BLaER1 treated with 17β-estradiol and CSF1 and Interleukin-3, amounts not matched to agents 10 nM and 100 nM (cell line): ENCODE measurements at regions not wholly inside any gene's neighbourhood (a gene's known extent, or its start where the extent isn't known, plus 50 kb on each side); places are given as distances from the start of the nearest gene placed in this dataset.

ENCODE experiments used
- H3K27ac ChIP-seq, 11 experiments: shearing (Covaris generic); formaldehyde crosslinking; 2 replicates each; pipeline ENCODE4 v1.8.1; 2022
- H3K27me3 ChIP-seq, 11 experiments: shearing (Covaris generic); formaldehyde crosslinking; 2 replicates each; pipeline ENCODE4 v1.8.1; 2022
- H3K36me3 ChIP-seq, 11 experiments: shearing (Covaris generic); formaldehyde crosslinking; 2 replicates each; pipeline ENCODE4 v1.8.1; 2022
- H3K4me1 ChIP-seq, 10 experiments: shearing (Covaris generic); formaldehyde crosslinking; 2 replicates each; pipeline ENCODE4 v1.8.1; 2022
- H3K4me2 ChIP-seq, 11 experiments: shearing (Covaris generic); formaldehyde crosslinking; 2 replicates each; pipeline ENCODE4 v1.8.1; 2022
- H3K4me3 ChIP-seq, 10 experiments: shearing (Covaris generic); formaldehyde crosslinking; 2 replicates each; pipeline ENCODE4 v1.8.1; 2022
- H3K9ac ChIP-seq, 11 experiments: shearing (Covaris generic); formaldehyde crosslinking; 2 replicates each; pipeline ENCODE4 v1.8.1; 2022
- H3K9me3 ChIP-seq, 11 experiments: shearing (Covaris generic); formaldehyde crosslinking; replicated peaks in 1 of 11; 2 replicates each; pipeline ENCODE4 v1.8.1; 2022
- H4K20me1 ChIP-seq, 11 experiments: shearing (Covaris generic); formaldehyde crosslinking; 2 replicates each; pipeline ENCODE4 v1.8.1; 2022
- Cebpa-rat ChIP-seq, 11 experiments: shearing (Covaris generic); IDR thresholded peaks; 2 replicates each; pipeline ENCODE4 v1.8.1; 2022

GRCh38 chr15:69544365-69545113, 91.9 kb downstream of the RPLP1 start:
- peaks cover 0 to 15% (median 0%) of the 10 kb centered on the region in 11 experiments; a peak in 6 of 22 replicates for H3K27me3 ChIP-seq
- H3K4me2 ChIP-seq = no peak overlapping the region

DNA sequence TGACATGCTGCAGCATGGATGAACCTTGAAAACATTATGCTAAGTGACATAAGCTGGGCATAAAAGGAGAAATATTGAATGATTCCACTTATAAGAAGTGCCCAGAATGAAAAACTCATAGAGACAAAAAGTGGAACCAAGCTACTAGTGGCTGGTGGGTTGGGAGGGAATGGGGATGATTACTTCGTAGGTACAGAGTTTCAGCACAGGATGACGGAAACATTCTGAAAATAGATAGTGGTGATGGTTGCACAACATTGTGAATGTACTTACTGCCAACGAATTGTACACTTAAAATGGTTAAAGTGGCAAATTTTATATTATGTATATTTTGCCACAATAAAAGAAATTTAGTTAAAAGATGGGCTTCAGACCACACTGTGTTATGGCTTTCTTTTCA, 93.6 kb downstream of the RPLP1 start:
- Histone ChIP-seq H3K36me3 (no peaks in the 10 kb centered on the region), H3K4me1 (peaks cover 0 to 30% (median 21%) of the 10 kb centered on the region in 10 experiments; a peak in 15 of 20 replicates), H4K20me1 (no peaks in the 10 kb centered on the region), H3K4me2 (peak overlapping the region in 2 of 11 experiments; percentile 8 to 17; a peak in 1 of 22 replicates), H3K9me3 (peaks cover under 1 to 7% (median 4%) of the 10 kb centered on the region in 11 experiments; a peak in 18 of 22 replicates), H3K4me3 (no peak overlapping the region), H3K27ac (no peak overlapping the region), H3K9ac (no peak overlapping the region), H3K27me3 (peaks cover 0 to 15% (median 0%) of the 10 kb centered on the region in 11 experiments; a peak in 6 of 22 replicates)
- TF ChIP-seq Cebpa-rat (IDR thresholded peaks at IDR 0.05) = no peak

More at GRCh38 chr15:69544365-69545113, 91.9 kb downstream of the RPLP1 start:
- no peak overlapping the region for H3K9ac ChIP-seq
- no peaks in the 10 kb centered on the region; a peak in 1 of 22 replicates for H3K9me3 ChIP-seq
- no peak overlapping the region for H3K27ac ChIP-seq
- H4K20me1 ChIP-seq = no peaks in the 10 kb centered on the region
- H3K4me1 ChIP-seq = peaks cover 0 to 21% (median 18%) of the 10 kb centered on the region in 10 experiments; a peak in 15 of 20 replicates
- H3K4me3 ChIP-seq = no peak overlapping the region
- H3K36me3 ChIP-seq = no peaks in the 10 kb centered on the region
- no peak for TF ChIP-seq Cebpa-rat (IDR thresholded peaks at IDR 0.05)

- Histone ChIP-seq H3K4me1 (peaks cover 0 to 30% (median 21%) of the 10 kb centered on the region in 10 experiments; a peak in 15 of 20 replicates), H4K20me1 (no peaks in the 10 kb centered on the region), H3K4me2 (peak overlapping the region in 9 of 11 experiments; percentile 1 to 83 (median 73); a peak in 17 of 22 replicates), H3K27me3 (peaks cover 0 to 15% (median 0%) of the 10 kb centered on the region in 11 experiments; a peak in 6 of 22 replicates), H3K36me3 (no peaks in the 10 kb centered on the region), H3K9me3 (peaks cover 17 to 26% (median 21%) of the 10 kb centered on the region in 11 experiments), H3K4me3 (no peak overlapping the region), H3K27ac (no peak overlapping the region), H3K9ac (no peak overlapping the region)
- no peak for TF ChIP-seq Cebpa-rat (IDR thresholded peaks at IDR 0.05)
Measured at GRCh38 chr15:69548395-69549180, 96.0 kb downstream of the RPLP1 start.

DNA sequence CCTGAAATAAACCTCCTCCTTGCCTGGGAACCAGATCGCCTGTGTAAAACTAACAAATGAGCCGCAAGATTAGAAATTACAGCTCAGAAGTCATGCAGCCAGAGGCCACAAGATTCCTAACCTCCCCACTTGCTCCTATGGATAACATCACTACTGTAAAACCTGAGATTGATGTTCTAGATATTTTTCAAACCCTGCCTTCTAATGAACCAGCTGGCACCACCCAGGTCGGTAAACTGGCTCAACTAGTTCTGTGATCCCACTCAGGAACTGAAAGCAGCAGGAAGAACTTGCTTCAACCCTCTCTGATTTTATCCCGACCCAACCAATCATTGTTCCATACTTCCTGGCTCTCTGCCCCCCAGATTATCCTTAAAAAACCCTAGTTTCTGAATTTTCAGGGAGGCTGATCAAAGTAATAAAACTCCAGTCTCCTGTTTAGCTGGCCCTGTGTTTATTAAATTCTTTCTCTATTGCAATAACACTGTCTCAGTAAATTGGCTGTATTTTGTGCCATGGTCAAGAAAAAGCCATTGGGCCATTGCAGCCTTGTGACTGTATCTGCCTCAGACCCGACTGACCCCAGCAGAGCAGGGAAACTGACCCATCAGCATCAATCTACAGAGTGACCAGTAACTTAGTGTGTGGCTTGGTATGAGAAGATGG, 98.9 kb downstream of the RPLP1 start:
- Histone ChIP-seq H3K27ac (no peak overlapping the region), H3K9me3 (peaks cover 17 to 26% (median 21%) of the 10 kb centered on the region in 11 experiments), H3K36me3 (no peaks in the 10 kb centered on the region), H3K9ac (no peak overlapping the region), H3K4me1 (peaks cover 0 to 30% (median 21%) of the 10 kb centered on the region in 10 experiments; a peak in 15 of 20 replicates), H3K4me2 (no peak overlapping the region), H3K27me3 (peaks cover 0 to 15% (median 0%) of the 10 kb centered on the region in 11 experiments; a peak in 6 of 22 replicates), H4K20me1 (no peaks in the 10 kb centered on the region), H3K4me3 (no peak overlapping the region)
- no peak for TF ChIP-seq Cebpa-rat (IDR thresholded peaks at IDR 0.05)

GRCh38 chr15:69552057-69552815, 99.6 kb downstream of the RPLP1 start:
- no peaks in the 10 kb centered on the region for H3K36me3 ChIP-seq
- peaks cover 17 to 26% (median 21%) of the 10 kb centered on the region in 11 experiments for H3K9me3 ChIP-seq
- no peaks in the 10 kb centered on the region for H4K20me1 ChIP-seq
- peaks cover 0 to 15% (median 0%) of the 10 kb centered on the region in 11 experiments; a peak in 6 of 22 replicates for H3K27me3 ChIP-seq
- H3K4me3 ChIP-seq = no peak overlapping the region
- H3K4me2 ChIP-seq = no peak overlapping the region
- H3K4me1 ChIP-seq = peaks cover 0 to 30% (median 21%) of the 10 kb centered on the region in 10 experiments; a peak in 15 of 20 replicates
- H3K9ac ChIP-seq = no peak overlapping the region
- TF ChIP-seq Cebpa-rat (IDR thresholded peaks at IDR 0.05) = no peak
- H3K27ac ChIP-seq = no peak overlapping the region

DNA sequence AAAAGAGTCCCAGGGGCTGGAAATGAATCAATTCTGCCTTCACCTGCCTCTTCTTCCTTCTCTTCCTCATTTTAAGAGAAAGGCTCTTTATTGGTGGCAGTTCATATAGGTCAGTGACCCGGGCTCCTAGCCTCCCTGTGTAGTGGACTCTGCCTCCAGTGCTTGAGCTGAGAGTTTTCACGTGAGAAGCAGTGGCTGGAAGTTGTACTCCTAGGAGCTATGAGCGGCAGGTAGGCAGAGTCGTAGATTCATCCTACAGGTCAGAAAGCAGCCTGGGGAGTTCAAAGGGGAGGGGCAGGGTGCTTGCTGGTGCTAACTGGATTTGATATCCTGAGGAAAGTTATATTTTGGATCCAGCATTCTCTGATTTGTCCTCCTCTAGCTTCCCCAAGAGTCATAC, 101.1 kb downstream of the RPLP1 start:
- Histone ChIP-seq H3K27ac (no peak overlapping the region), H3K36me3 (no peaks in the 10 kb centered on the region), H3K9ac (no peak overlapping the region), H4K20me1 (no peaks in the 10 kb centered on the region), H3K4me1 (peaks cover 0 to 27% (median 14%) of the 10 kb centered on the region in 10 experiments; a peak in 14 of 20 replicates), H3K27me3 (peaks cover 0 to 6% (median 0%) of the 10 kb centered on the region in 11 experiments; a peak in 6 of 22 replicates), H3K4me2 (no peak overlapping the region), H3K4me3 (no peak overlapping the region), H3K9me3 (peaks cover 17 to 26% (median 21%) of the 10 kb centered on the region in 11 experiments)
- TF ChIP-seq Cebpa-rat (IDR thresholded peaks at IDR 0.05) = no peak

DNA sequence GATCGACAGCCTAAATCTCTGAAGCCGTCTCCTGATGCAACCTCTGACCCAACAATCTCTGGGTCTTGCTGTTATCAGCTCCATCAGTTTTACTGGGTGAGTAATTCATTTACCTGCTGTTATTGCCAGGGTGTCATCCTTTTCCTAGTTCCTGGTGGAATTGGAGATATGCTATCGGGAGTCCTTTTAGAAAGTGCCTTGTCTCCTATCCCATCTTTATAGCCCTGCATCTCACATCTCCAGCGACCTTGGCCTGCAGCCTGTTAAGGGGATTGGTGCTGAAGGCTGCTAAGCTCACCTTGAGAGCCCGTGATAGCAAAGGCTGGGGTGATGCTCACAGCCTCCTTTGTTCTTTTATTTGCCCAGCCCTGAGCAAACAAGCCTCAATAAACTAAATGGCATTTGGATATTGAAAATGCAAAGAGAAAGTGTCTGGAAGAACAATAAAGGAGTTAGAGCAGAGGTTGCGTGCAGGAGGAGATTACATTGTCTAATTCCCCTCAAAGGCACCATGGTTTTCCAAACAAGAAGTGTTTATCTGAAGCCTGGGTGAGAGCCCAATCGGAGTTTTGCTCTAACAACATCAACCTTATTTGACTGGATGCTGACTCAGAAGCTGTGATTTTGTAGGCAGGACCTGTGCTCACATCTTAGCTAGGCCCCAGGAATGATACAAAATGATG, 101.8 kb downstream of the RPLP1 start:
- Histone ChIP-seq H3K4me2 (no peak overlapping the region), H3K27ac (no peak overlapping the region)

More for the DNA sequence above, 101.8 kb downstream of the RPLP1 start:
- no peaks in the 10 kb centered on the region for H3K36me3 ChIP-seq
- TF ChIP-seq Cebpa-rat (IDR thresholded peaks at IDR 0.05) = no peak
- no peak overlapping the region for H3K4me3 ChIP-seq
- H3K9ac ChIP-seq = no peak overlapping the region
- H4K20me1 ChIP-seq = no peaks in the 10 kb centered on the region; a peak in 1 of 22 replicates
- no peaks in the 10 kb centered on the region; a peak in 1 of 22 replicates for H3K27me3 ChIP-seq
- H3K9me3 ChIP-seq = peaks cover 17 to 26% (median 21%) of the 10 kb centered on the region in 11 experiments
- H3K4me1 ChIP-seq = peaks cover 0 to 19% (median 7%) of the 10 kb centered on the region in 10 experiments; a peak in 13 of 20 replicates
